Esophagus squamous epithelium (tissue), 4 donors: ENCODE measurements at regions not wholly inside any gene's neighbourhood (a gene's known extent, or its start where the extent isn't known, plus 50 kb on each side); places are given as distances from the start of the nearest gene placed in this dataset.

Experiments
- CTCF ChIP-seq, 6 experiments: fragments of 450-650 bp in 4 of 6; fragments of 200-600 bp in 2 of 6; sonication (generic) in 2 of 6; IDR thresholded peaks; one replicate each; pipeline ENCODE4 v1.5.1; 2016 to 2019; ENCODE audit warnings: antibody characterized with exemption in 6 of 6, mild to moderate bottlenecking in 4 of 6, moderate library complexity in 4 of 6
- POLR2A ChIP-seq, 4 donors: fragments of 450-650 bp; IDR thresholded peaks; one replicate each; pipeline ENCODE4 v1.6.1; 2017; ENCODE audit warnings: antibody characterized with exemption in 4 of 4, mild to moderate bottlenecking in 4 of 4, moderate library complexity in 3 of 4

- TF ChIP-seq CTCF (IDR thresholded peaks at IDR 0.05) (no peak), POLR2A (IDR thresholded peaks at IDR 0.05) (no peak)
These were observed 281.8 kb upstream of the CXCR4 start for GRCh38 chr2:136399667-136400289.
